WERI-Rb-1 (cell line): ENCODE measurements at regions not wholly inside any gene's neighbourhood (a gene's known extent, or its start where the extent isn't known, plus 50 kb on each side); places are given as distances from the start of the nearest gene placed in this dataset.

Experiments
- DNase-seq: peaks from one replicate; pipeline ENCODE4 v3.0.0-alpha.2; 2020
- H3K27ac ChIP-seq: fragments of 250-450 bp; sonication (Bioruptor Pico); 2 replicates; pipeline ENCODE4 v1.5.1; 2020; ENCODE audit warnings: mild to moderate bottlenecking, moderate library complexity
- H3K27me3 ChIP-seq: fragments of 250-450 bp; sonication (Bioruptor Pico); 2 replicates; pipeline ENCODE4 v1.5.1; 2021; ENCODE audit warnings: mild to moderate bottlenecking, low read depth, moderate library complexity; ENCODE audit not compliant: insufficient read depth, severe bottlenecking
- H3K36me3 ChIP-seq: fragments of 250-450 bp; sonication (Bioruptor Pico); 2 replicates; pipeline ENCODE4 v1.5.1; 2020; ENCODE audit warnings: mild to moderate bottlenecking, moderate library complexity
- H3K4me3 ChIP-seq: 2 replicates; pipeline ENCODE4 v1.5.1; 2011; ENCODE audit warnings: low read depth, mild to moderate bottlenecking, control low read depth, low read length
- H3K9me3 ChIP-seq: fragments of 250-450 bp; sonication (Bioruptor Pico); 2 replicates; pipeline ENCODE4 v1.5.1; 2021; ENCODE audit warnings: mild to moderate bottlenecking, moderate library complexity; ENCODE audit not compliant: severe bottlenecking
- CTCF ChIP-seq: IDR thresholded peaks from 2 replicates; pipeline ENCODE4 v1.5.1; 2011; ENCODE audit warnings: low read depth, mild to moderate bottlenecking, control low read depth, inconsistent platforms, low read length

- no peak overlapping the region for H3K4me3 ChIP-seq
- H3K27ac ChIP-seq: peak overlapping the region; percentile 47
- no peaks in the 10 kb centered on the region for H3K27me3 ChIP-seq
- no peak for DNase-seq
- no peaks in the 10 kb centered on the region for H3K9me3 ChIP-seq
- H3K36me3 ChIP-seq: no peaks in the 10 kb centered on the region
- TF ChIP-seq CTCF: no peak
Measured at GRCh38 chr7:118755067-118755625, 530.6 kb downstream of the ANKRD7 start.

- no peak for DNase-seq
- H3K36me3 ChIP-seq: no peaks in the 10 kb centered on the region
- H3K27me3 ChIP-seq: no peaks in the 10 kb centered on the region
- no peak overlapping the region for H3K4me3 ChIP-seq
- no peak for TF ChIP-seq CTCF
- no peaks in the 10 kb centered on the region for H3K9me3 ChIP-seq
- no peak overlapping the region for H3K27ac ChIP-seq
Measured at GRCh38 chr7:118757066-118757465, 532.6 kb downstream of the ANKRD7 start.

GRCh38 chr7:118758582-118758981 is 534.1 kb downstream of the ANKRD7 start:
- Histone ChIP-seq H3K27me3 (no peaks in the 10 kb centered on the region), H3K27ac (no peak overlapping the region), H3K36me3 (no peaks in the 10 kb centered on the region), H3K9me3 (no peaks in the 10 kb centered on the region), H3K4me3 (no peak overlapping the region)
- DNase-seq: no peak
- TF ChIP-seq CTCF: no peak

DNA sequence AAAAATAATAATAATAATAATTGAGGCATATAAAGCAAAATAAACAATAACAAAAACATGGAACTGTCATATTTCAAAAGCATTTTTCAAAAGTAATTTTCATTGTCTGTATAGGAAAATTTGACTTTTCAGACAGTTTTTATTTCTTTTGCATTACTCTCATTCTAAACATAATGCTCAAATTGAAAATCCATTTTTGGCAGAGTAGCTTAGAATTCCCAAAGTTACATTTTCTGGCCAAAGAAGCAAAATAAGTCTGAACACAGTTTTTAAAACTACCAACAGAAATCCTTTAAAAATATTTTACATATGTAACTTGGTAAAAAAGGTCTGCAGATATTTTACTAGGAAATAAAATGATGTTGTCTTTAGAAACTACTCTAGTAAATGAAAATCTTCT is 535.4 kb downstream of the ANKRD7 start:
- no peak overlapping the region for H3K4me3 ChIP-seq
- no peaks in the 10 kb centered on the region for H3K27me3 ChIP-seq
- no peaks in the 10 kb centered on the region for H3K9me3 ChIP-seq

DNA sequence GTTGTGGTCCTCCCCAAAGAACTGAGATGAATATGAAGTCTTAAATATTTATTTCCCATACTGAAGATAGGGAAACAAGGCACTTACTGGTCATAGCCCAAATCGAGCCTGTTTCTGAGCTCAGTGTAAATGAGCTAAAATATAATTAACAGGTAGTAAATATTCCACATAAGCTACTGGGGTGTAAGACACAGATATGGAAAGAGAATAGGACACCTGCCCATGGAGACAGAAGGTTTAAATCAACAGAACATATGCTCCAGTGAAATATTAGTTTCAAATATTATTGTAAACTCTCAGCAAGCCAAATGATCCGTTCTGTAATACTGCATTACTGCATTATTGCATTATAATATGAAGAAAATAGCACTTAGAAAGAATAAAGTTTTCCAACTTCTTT is 537.9 kb downstream of the ANKRD7 start:
- Histone ChIP-seq H3K9me3 (no peaks in the 10 kb centered on the region), H3K4me3 (no peak overlapping the region), H3K27me3 (no peaks in the 10 kb centered on the region), H3K36me3 (no peaks in the 10 kb centered on the region), H3K27ac (no peak overlapping the region)
- no peak for DNase-seq
- TF ChIP-seq CTCF: no peak

More for the DNA sequence above, 535.4 kb downstream of the ANKRD7 start:
- H3K27ac ChIP-seq: no peak overlapping the region
- DNase-seq: no peak
- TF ChIP-seq CTCF: no peak
- no peaks in the 10 kb centered on the region for H3K36me3 ChIP-seq

GRCh38 chr7:118764221-118764620 is 539.7 kb downstream of the ANKRD7 start:
- no peak overlapping the region for H3K4me3 ChIP-seq

More at GRCh38 chr7:118764221-118764620, 539.7 kb downstream of the ANKRD7 start:
- H3K36me3 ChIP-seq: no peaks in the 10 kb centered on the region
- H3K9me3 ChIP-seq: no peaks in the 10 kb centered on the region
- H3K27ac ChIP-seq: no peak overlapping the region
- DNase-seq: no peak
- no peak for TF ChIP-seq CTCF
- no peaks in the 10 kb centered on the region for H3K27me3 ChIP-seq
